ENCODE measurements at regions not wholly inside any gene's neighbourhood (a gene's known extent, or its start where the extent isn't known, plus 50 kb on each side); places are given as distances from the start of the nearest gene placed in this dataset.

GRCh38 chr13:61136093-61136492, 279.6 kb downstream of the PCDH20 start:
- Histone ChIP-seq H3K4me1 (ENCODE audit: control insufficient read depth, insufficient read depth, low read length) (no peaks in the 10 kb centered on the region), H3K27ac (ENCODE audit: low read length) (no peak overlapping the region), H3K4me3 (ENCODE audit: low read length) (no peak overlapping the region), H3K9me3 (ENCODE audit: control insufficient read depth, insufficient read depth, low read length) (no peaks in the 10 kb centered on the region), H3K36me3 (ENCODE audit: control insufficient read depth, insufficient read depth, low read length) (no peaks in the 10 kb centered on the region), H3K27me3 (ENCODE audit: control insufficient read depth, insufficient read depth, low read length) (no peaks in the 10 kb centered on the region)
- peaks cover 10% of the 10 kb centered on the region for H3K36me3 Mint-ChIP-seq
- no peak for DNase-seq
- no peak for TF ChIP-seq CTCF (IDR thresholded peaks at IDR 0.05)
- H3K4me3 Mint-ChIP-seq = no peak overlapping the region
- intact Hi-C loops (cut with micrococcal nuclease) = no loop called here
- ATAC-seq = no peak
- H3K9me3 Mint-ChIP-seq = peaks cover 16% of the 10 kb centered on the region in 2 donors
- 81% methylated on average over 3 of the region's 4 CpGs for WGBS (ENCODE audit: insufficient coverage)
- H3K27ac Mint-ChIP-seq = no peak overlapping the region
- H3K27me3 Mint-ChIP-seq (ENCODE audit: low read depth in 2 of 2) = no peaks in the 10 kb centered on the region
- no peaks in the 10 kb centered on the region for H3K4me1 Mint-ChIP-seq

GRCh38 chr13:61135583-61135982, 280.1 kb downstream of the PCDH20 start:
- H3K36me3 Mint-ChIP-seq = peaks cover 10% of the 10 kb centered on the region

GRCh38 chr13:61128850-61129645, 286.6 kb downstream of the PCDH20 start:
- H3K9me3 ChIP-seq (ENCODE audit: control insufficient read depth, insufficient read depth, low read length) = no peaks in the 10 kb centered on the region
- ATAC-seq = no peak
- Mint-ChIP-seq H3K4me1 (no peaks in the 10 kb centered on the region), H3K9me3 (peaks cover 0 to 13% of the 10 kb centered on the region in 2 donors), H3K36me3 (no peaks in the 10 kb centered on the region), H3K4me3 (no peak overlapping the region), H3K27ac (no peak overlapping the region), H3K27me3 (ENCODE audit: low read depth in 2 of 2) (no peaks in the 10 kb centered on the region)
- no peak for TF ChIP-seq CTCF (IDR thresholded peaks at IDR 0.05)
- no peak overlapping the region for H3K4me3 ChIP-seq (ENCODE audit: low read length)
- H3K4me1 ChIP-seq (ENCODE audit: control insufficient read depth, insufficient read depth, low read length) = no peaks in the 10 kb centered on the region
- no peaks in the 10 kb centered on the region for H3K27me3 ChIP-seq (ENCODE audit: control insufficient read depth, insufficient read depth, low read length)
- no peaks in the 10 kb centered on the region for H3K36me3 ChIP-seq (ENCODE audit: control insufficient read depth, insufficient read depth, low read length)
- intact Hi-C loops (cut with micrococcal nuclease) = no loop called here
- no peak for DNase-seq
- no peak overlapping the region for H3K27ac ChIP-seq (ENCODE audit: low read length)
- 86% methylated on average over 1 of the region's 2 CpGs for WGBS (ENCODE audit: insufficient coverage)

More at GRCh38 chr13:61135583-61135982, 280.1 kb downstream of the PCDH20 start:
- ATAC-seq (no peak), DNase-seq (no peak)
- H3K27ac ChIP-seq (ENCODE audit: low read length) = no peak overlapping the region
- no peaks in the 10 kb centered on the region for H3K27me3 ChIP-seq (ENCODE audit: control insufficient read depth, insufficient read depth, low read length)
- Mint-ChIP-seq H3K9me3 (peaks cover 16% of the 10 kb centered on the region in 2 donors), H3K4me3 (no peak overlapping the region), H3K27ac (no peak overlapping the region), H3K27me3 (ENCODE audit: low read depth in 2 of 2) (no peaks in the 10 kb centered on the region), H3K4me1 (no peaks in the 10 kb centered on the region)
- TF ChIP-seq CTCF (IDR thresholded peaks at IDR 0.05) = no peak
- no peaks in the 10 kb centered on the region for H3K9me3 ChIP-seq (ENCODE audit: control insufficient read depth, insufficient read depth, low read length)
- intact Hi-C loops (cut with micrococcal nuclease) = no loop called here
- 96% methylated on average over 2 of the region's 2 CpGs for WGBS (ENCODE audit: insufficient coverage)
- H3K36me3 ChIP-seq (ENCODE audit: control insufficient read depth, insufficient read depth, low read length) = no peaks in the 10 kb centered on the region
- H3K4me1 ChIP-seq (ENCODE audit: control insufficient read depth, insufficient read depth, low read length) = no peaks in the 10 kb centered on the region
- H3K4me3 ChIP-seq (ENCODE audit: low read length) = no peak overlapping the region

Data from natural killer cell (primary cell).